Panc1 (cell line): ENCODE measurements at regions not wholly inside any gene's neighbourhood (a gene's known extent, or its start where the extent isn't known, plus 50 kb on each side); places are given as distances from the start of the nearest gene placed in this dataset.

ENCODE experiments used
- ATAC-seq: fragments of 200-7000 bp; cut with Tn5 transposase; 2 replicates; pipeline ENCODE4 v1.9.1; 2020; ENCODE audit warnings: mild to moderate bottlenecking, moderate library complexity
- BruUV-seq: library from RNA; stranded (reverse); fragments of 400-500 nt; replicated peaks from 2 replicates; lab custom pipeline; 2021; lab: Mats Ljungman, UMichigan
- CTCF ChIA-PET: fragments of 300-600 bp; sonication (Branson Sonifier 250); formaldehyde crosslinking; loops from one replicate; lab custom pipeline; 2022; ENCODE audit warnings: antibody characterized with exemption; lab: Charles Lee
- POLR2A ChIA-PET: fragments of 300-600 bp; sonication (Branson Sonifier 250); formaldehyde crosslinking; loops from one replicate; lab custom pipeline; 2022; ENCODE audit warnings: antibody characterized with exemption; lab: Charles Lee
- DNase-seq: peaks from one replicate; pipeline ENCODE4 v3.0.0-alpha.2; 2010; ENCODE audit warnings: low read depth, low spot score
- H3K27ac ChIP-seq: 2 replicates; pipeline ENCODE4 v1.5.1; 2011; ENCODE audit warnings: mild to moderate bottlenecking, low read length, inconsistent platforms
- H3K27me3 ChIP-seq: fragments of 200-500 bp; sonication (Bioruptor generic); 2 replicates; pipeline ENCODE4 v1.6.0; 2014; ENCODE audit warnings: low read length, inconsistent platforms; ENCODE audit not compliant: control insufficient read depth, insufficient read depth
- H3K36me3 ChIP-seq: fragments of 200-500 bp; sonication (Bioruptor generic); 2 replicates; pipeline ENCODE4 v1.5.1; 2014; ENCODE audit warnings: inconsistent platforms, mild to moderate bottlenecking, low read length, moderate library complexity; ENCODE audit not compliant: control insufficient read depth, insufficient read depth
- H3K4me1 ChIP-seq: 2 replicates; pipeline ENCODE4 v1.5.1; 2011; ENCODE audit warnings: inconsistent platforms, mild to moderate bottlenecking, low read length, moderate library complexity; ENCODE audit not compliant: control insufficient read depth, insufficient read depth
- H3K4me3 ChIP-seq, 2 experiments: 2 replicates each; pipeline ENCODE4 v1.5.1; 2011 to 2012; ENCODE audit warnings: low read depth in 2 of 2, low read length in 2 of 2, mild to moderate bottlenecking in 2 of 2, inconsistent platforms in 1 of 2, moderate library complexity in 1 of 2
- H3K9me3 ChIP-seq: fragments of 200-500 bp; sonication (Bioruptor generic); 2 replicates; pipeline ENCODE4 v1.5.1; 2014; ENCODE audit warnings: low read depth, mild to moderate bottlenecking, inconsistent platforms, low read length, moderate library complexity; ENCODE audit not compliant: control insufficient read depth, insufficient read depth
- POLR2AphosphoS5 ChIP-seq: IDR thresholded peaks from 2 replicates; pipeline ENCODE4 v1.6.1; 2012; ENCODE audit warnings: mild to moderate bottlenecking, low read depth, low read length, moderate library complexity
- SIN3A ChIP-seq: IDR thresholded peaks from 2 replicates; pipeline ENCODE4 v1.6.1; 2012; ENCODE audit warnings: low read depth, mild to moderate bottlenecking, low read length, moderate library complexity, borderline replicate concordance; ENCODE audit not compliant: insufficient read depth
- TCF7L2 ChIP-seq: IDR thresholded peaks from 2 replicates; pipeline ENCODE4 v1.6.1; 2011; ENCODE audit warnings: mild to moderate bottlenecking, low read depth, low read length, inconsistent platforms
- in situ Hi-C: cut with HindIII; loops from 2 replicates; pipeline ENCODE4 v1.10.0; 2016; ENCODE audit warnings: low sequenced_read_pairs, low pct_unique_long_range_greater_than_20kb
- intact Hi-C: fragments of 100-400 bp; cut with micrococcal nuclease; formaldehyde crosslinking; loops from one replicate; pipeline ENCODE4 v1.10.0; 2022; ENCODE audit not compliant: unreplicated experiment
- TF ChIP-seq, protein P1 (sequence below), 2 experiments: IDR thresholded peaks; 2 replicates each; pipeline ENCODE4 v1.6.1; 2011 to 2012; ENCODE audit warnings: low read depth in 2 of 2, control low read depth in 1 of 2, low read length in 1 of 2, mild to moderate bottlenecking in 1 of 2, moderate library complexity in 1 of 2; ENCODE audit not compliant: insufficient read depth in 1 of 2
- TF ChIP-seq, protein P2 (sequence below): fragments of 450-650 bp; IDR thresholded peaks from 2 replicates; pipeline ENCODE4 v1.5.1; 2017; ENCODE audit warnings: mild to moderate bottlenecking

DNA sequence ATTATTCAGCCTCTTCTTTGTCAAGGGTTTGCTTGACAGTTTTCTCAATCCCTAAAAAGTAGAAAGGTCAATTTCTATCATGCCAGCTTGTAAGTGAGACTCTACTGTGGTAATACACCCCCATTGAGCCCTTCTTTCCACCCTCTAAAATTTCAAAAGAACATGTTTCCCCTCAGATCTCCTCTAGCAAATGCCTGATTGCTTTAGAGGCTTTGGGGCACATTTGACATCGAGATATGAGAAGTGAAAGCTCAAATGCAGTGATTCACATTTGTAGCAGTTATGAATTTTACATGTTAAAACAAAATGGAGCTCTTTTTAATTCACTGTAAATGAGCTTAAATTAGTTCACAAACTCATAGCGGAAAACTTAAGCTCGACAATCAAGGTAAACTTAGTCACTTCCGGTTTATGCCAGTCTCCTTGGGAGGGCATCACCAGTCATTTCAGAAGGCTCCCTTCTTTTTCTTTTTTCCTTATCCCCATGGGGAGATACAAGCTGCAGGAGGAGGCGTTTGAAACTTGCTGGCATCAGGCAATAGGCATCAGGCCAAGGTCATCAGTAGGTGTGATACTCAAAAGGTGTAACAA lies 55.3 kb upstream of the ADO start:
- no peaks in the 10 kb centered on the region for H3K9me3 ChIP-seq
- BruUV-seq: no TSS peak
- DNase-seq (no peak), ATAC-seq (no peak)
- no peaks in the 10 kb centered on the region for H3K36me3 ChIP-seq
- no peak overlapping the region for H3K4me3 ChIP-seq
- ChIA-PET CTCF (no interaction called here), POLR2A (no interaction called here)
- in situ Hi-C loops: no loop called here
- intact Hi-C loops: no loop called here
- H3K27ac ChIP-seq: no peak overlapping the region
- no peaks in the 10 kb centered on the region for H3K4me1 ChIP-seq
- H3K27me3 ChIP-seq: peaks cover 4% of the 10 kb centered on the region; the same call in 1 of the 2 replicates
- TF ChIP-seq, protein P1, sequence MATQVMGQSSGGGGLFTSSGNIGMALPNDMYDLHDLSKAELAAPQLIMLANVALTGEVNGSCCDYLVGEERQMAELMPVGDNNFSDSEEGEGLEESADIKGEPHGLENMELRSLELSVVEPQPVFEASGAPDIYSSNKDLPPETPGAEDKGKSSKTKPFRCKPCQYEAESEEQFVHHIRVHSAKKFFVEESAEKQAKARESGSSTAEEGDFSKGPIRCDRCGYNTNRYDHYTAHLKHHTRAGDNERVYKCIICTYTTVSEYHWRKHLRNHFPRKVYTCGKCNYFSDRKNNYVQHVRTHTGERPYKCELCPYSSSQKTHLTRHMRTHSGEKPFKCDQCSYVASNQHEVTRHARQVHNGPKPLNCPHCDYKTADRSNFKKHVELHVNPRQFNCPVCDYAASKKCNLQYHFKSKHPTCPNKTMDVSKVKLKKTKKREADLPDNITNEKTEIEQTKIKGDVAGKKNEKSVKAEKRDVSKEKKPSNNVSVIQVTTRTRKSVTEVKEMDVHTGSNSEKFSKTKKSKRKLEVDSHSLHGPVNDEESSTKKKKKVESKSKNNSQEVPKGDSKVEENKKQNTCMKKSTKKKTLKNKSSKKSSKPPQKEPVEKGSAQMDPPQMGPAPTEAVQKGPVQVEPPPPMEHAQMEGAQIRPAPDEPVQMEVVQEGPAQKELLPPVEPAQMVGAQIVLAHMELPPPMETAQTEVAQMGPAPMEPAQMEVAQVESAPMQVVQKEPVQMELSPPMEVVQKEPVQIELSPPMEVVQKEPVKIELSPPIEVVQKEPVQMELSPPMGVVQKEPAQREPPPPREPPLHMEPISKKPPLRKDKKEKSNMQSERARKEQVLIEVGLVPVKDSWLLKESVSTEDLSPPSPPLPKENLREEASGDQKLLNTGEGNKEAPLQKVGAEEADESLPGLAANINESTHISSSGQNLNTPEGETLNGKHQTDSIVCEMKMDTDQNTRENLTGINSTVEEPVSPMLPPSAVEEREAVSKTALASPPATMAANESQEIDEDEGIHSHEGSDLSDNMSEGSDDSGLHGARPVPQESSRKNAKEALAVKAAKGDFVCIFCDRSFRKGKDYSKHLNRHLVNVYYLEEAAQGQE (IDR thresholded peaks at IDR 0.05; ENCODE audit: insufficient read depth in 1 of 2, low read depth in 2 of 2, low read length in 1 of 2): no peak
- TF ChIP-seq SIN3A (no peak), POLR2AphosphoS5 (no peak), TCF7L2 (no peak)
- TF ChIP-seq, protein P2, sequence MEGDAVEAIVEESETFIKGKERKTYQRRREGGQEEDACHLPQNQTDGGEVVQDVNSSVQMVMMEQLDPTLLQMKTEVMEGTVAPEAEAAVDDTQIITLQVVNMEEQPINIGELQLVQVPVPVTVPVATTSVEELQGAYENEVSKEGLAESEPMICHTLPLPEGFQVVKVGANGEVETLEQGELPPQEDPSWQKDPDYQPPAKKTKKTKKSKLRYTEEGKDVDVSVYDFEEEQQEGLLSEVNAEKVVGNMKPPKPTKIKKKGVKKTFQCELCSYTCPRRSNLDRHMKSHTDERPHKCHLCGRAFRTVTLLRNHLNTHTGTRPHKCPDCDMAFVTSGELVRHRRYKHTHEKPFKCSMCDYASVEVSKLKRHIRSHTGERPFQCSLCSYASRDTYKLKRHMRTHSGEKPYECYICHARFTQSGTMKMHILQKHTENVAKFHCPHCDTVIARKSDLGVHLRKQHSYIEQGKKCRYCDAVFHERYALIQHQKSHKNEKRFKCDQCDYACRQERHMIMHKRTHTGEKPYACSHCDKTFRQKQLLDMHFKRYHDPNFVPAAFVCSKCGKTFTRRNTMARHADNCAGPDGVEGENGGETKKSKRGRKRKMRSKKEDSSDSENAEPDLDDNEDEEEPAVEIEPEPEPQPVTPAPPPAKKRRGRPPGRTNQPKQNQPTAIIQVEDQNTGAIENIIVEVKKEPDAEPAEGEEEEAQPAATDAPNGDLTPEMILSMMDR: no peak
